Umbilical cord (tissue), 1 donor: ENCODE measurements at regions not wholly inside any gene's neighbourhood (a gene's known extent, or its start where the extent isn't known, plus 50 kb on each side); places are given as distances from the start of the nearest gene placed in this dataset.
"Not testable (repeated sequence)": the region's sequence is repeated elsewhere in the genome, so short reads cannot be mapped to it uniquely, and the experiment has no call there.

ENCODE experiments used
- DNase-seq: peaks from one replicate; pipeline ENCODE4 v3.0.0-alpha.2; 2015; ENCODE audit warnings: low spot score

GRCh38 chr3:110878692-110879091 lies 192.9 kb upstream of the NECTIN3 start:
- DNase-seq, result no peak

GRCh38 chr3:110881069-110881468 lies 190.5 kb upstream of the NECTIN3 start:
- DNase-seq, result no peak

GRCh38 chr3:110886222-110886893 lies 185.3 kb upstream of the NECTIN3 start:
- DNase-seq, result no peak

- no peak for DNase-seq
These were observed 184.4 kb upstream of the NECTIN3 start for GRCh38 chr3:110887176-110887575.

- DNase-seq, result not testable (repeated sequence)
These were observed 182.8 kb upstream of the NECTIN3 start for GRCh38 chr3:110888625-110889375.

- not testable (repeated sequence) for DNase-seq
These were observed 182.3 kb upstream of the NECTIN3 start for GRCh38 chr3:110889376-110889699.

GRCh38 chr3:110894574-110894973 lies 177.0 kb upstream of the NECTIN3 start:
- no peak for DNase-seq

GRCh38 chr3:110895054-110895453 lies 176.6 kb upstream of the NECTIN3 start:
- no peak for DNase-seq

GRCh38 chr3:110897046-110897445 lies 174.6 kb upstream of the NECTIN3 start:
- DNase-seq, result no peak

- peak; percentile 89 for DNase-seq
These were observed 171.0 kb upstream of the NECTIN3 start for GRCh38 chr3:110900576-110900975.

- no peak for DNase-seq
These were observed 170.1 kb upstream of the NECTIN3 start for GRCh38 chr3:110901536-110901935.

- no peak for DNase-seq
These were observed 169.0 kb upstream of the NECTIN3 start for GRCh38 chr3:110902453-110903085.

GRCh38 chr3:110903771-110904519 lies 167.7 kb upstream of the NECTIN3 start:
- DNase-seq, result no peak

- no peak for DNase-seq
These were observed 167.1 kb upstream of the NECTIN3 start for GRCh38 chr3:110904520-110904890.

- DNase-seq, result peak; percentile 57
These were observed 166.5 kb upstream of the NECTIN3 start for GRCh38 chr3:110905121-110905520.

- no peak for DNase-seq
These were observed 161.8 kb upstream of the NECTIN3 start for GRCh38 chr3:110909839-110910238.

- DNase-seq, result peak; percentile 76
These were observed 161.2 kb upstream of the NECTIN3 start for GRCh38 chr3:110910346-110910955.

GRCh38 chr3:110918963-110919362 lies 152.7 kb upstream of the NECTIN3 start:
- DNase-seq, result no peak

GRCh38 chr3:110925798-110926197 lies 145.8 kb upstream of the NECTIN3 start:
- DNase-seq, result no peak

- no peak for DNase-seq
These were observed 143.5 kb upstream of the NECTIN3 start for GRCh38 chr3:110928016-110928662.

- DNase-seq, result no peak
These were observed 141.8 kb upstream of the NECTIN3 start for GRCh38 chr3:110929816-110930215.
